Lung microvascular endothelial cell (primary cell): ENCODE measurements at regions not wholly inside any gene's neighbourhood (a gene's known extent, or its start where the extent isn't known, plus 50 kb on each side); places are given as distances from the start of the nearest gene placed in this dataset.

ENCODE experiments used
- DNase-seq, 2 donors: peaks; one replicate each; pipeline versions ENCODE4 v3.0.0 to v3.0.0-alpha.2; 2010; ENCODE audit warnings: low read depth in 2 of 2

DNA sequence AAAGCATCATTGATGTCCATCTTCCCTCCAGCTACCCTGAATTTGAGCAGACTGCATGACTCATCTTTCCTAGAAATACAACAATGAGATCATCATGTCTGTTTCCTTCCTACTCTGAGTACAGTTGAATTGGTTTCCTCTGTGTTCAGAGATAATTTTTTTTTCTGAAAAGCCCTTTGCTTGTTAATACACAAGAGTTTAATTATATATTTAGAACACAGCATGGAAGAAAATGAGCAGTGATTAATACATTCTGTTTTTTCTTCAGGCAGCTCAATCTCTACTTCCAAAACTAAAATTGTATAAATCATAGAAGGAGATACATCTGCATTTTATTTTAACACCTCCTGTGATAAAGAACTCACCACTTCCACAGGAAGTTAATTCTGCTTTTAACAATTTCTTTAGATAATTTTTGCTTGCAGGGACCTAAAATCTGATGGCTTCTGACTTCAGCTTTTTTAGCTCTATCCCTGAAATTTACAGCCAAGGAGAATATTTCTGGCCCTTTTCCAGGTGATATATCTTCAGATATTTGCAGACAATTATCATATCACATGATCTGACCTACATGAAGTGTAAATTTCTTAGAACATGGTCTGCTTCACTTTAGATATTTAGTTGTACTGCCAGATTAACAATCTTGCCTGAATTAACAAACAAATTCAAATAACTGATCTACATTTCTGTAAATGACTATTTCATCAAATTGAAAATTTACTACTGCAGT is 249.0 kb downstream of the TRIB2 start:
- peak; percentile 85 to 88 for DNase-seq

DNA sequence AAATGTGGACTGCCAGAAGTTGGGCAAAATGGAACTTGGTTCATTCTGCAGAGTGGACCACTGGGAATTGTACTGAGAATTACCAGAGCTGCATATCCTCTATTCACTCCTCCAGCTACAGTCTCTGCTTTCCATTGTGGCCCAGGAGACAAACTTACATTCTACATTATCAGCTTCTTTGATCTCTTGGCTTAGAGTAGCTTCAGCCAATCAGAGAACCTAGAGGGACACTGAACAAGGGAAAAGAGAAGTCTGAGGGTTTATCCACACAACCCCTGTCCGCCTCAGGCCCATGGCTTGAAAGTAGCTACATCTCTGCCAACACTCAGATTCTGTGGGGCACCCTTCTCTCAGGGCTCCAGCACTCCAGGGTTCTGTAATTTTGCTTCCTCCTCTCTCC is 251.1 kb downstream of the TRIB2 start:
- no peak for DNase-seq

DNA sequence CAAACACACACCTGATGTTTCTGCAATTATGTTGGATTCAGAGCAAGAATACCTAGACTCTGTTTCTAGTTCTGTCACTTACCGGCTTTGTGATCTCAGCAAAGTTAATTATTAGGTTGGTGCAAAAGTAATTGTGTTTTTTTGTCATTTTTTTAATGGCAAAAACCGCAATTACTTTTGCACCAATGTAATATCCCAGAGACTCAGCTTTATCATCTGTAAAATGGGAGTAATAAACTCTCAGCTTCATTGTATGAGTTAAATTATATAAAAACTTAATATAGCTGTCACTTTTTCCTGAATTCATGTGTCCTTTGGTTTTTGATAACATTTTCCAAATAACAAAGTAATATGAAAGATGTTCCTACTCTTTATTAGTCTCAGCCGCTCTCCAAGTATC is 251.7 kb downstream of the TRIB2 start:
- no peak for DNase-seq

DNA sequence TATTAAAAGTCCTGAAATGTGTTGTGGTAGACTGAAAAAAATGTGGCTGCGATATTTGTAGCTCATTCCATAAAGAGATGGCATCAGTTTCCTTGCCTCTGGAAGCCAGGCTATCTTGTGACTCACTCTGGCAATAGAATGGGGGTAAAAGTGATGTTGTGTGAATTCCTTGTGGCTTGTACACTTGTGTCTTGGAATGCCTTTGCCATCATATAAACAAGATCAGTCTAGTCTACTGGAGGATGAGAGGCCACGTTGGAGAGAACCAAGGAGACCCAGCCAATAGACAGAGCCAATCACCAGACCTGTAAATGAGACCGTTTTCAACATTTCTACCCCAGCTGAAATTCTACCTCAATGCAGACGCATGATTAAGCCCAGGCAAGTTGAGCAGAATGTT is 254.1 kb downstream of the TRIB2 start:
- peak in 1 of 2 donors; percentile 45 for DNase-seq

DNA sequence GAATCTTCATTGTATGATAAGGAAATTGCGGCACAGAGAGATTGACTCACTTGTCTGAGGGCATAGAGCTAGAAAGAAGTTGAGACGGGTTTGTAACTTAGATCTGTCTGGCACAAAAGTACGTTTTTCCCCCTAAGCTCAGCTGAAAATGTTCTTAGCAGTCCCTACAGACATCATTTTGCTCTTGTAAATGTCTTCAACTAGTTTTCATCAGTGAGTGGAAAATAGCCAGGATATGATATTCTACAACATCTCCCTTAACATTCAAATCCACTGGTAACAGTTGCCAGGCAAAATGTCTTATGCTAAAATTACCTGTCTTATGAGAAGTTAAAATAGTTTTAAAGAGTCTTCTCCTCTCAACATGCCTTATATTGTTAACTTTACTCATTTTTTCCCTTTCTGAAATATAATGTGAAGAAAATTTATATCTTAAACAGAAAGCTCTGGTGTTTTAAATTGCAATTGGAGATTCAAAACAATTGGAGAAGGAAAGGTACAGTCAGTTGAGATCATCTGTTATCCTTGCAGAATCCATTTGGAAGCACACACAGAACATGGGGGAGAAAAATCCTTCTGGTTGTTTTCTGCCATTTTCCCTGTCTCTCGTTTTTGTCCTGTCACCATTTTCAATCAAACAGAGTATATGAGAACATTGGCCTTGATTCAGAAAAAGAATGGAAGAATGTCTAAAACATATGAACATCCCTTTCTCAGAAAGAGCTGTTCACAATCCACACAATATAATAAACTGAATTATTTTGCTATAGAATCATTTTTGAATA is 255.0 kb downstream of the TRIB2 start:
- no peak for DNase-seq

DNA sequence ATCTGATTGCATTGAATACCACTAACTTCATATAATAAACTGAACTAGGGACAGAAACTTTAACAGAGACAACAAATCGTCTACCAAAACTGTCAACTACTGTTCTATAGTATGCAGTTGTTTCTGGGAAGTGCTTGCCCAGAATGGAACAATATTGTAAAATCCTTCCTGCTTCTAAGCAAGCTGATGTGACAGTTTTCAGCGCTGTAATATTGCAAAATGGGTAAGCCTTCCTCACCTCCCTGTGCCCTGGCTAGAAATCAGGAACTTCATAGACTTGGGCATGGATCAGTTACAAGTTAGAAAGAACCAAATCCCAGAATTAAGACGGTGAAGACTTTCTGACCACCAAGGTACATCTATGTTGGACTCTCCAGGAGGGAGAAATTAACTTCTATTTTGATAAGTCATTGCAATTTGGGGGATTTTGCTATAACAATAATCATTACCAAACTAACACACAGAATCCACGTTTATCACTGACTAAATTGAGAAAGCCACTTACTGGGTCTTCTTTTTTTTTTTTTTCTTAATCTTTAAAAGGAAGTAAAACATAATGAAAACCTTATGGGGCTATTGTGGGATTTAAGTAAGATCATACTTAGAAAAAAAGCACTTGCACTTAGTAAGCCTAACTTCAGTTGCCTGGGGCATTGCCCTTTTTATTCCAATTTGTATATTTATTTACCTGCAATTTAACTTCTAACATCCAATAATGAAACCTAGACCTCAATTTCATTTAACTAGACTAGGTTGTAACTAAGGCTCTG is 261.5 kb downstream of the TRIB2 start:
- peak in 1 of 2 donors; percentile 53 for DNase-seq

DNA sequence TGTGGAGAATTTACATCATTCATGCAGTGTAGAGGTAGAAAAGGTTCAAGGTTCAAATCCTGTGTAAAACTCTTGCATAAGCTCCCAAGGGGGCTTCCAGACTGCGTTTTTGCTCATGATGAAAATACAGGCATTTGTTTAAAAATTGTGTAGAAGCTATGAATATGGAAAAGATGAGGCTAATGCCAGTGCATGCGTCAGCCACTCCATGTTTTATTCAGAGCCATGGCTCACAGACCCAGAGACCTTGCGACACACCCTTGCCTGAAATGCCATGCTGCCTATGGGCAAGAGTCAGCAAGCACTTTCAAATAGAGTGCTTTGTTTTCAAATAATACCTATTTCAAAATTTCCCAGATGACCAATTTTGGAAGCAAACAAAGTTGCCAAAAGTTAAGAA is 262.3 kb downstream of the TRIB2 start:
- DNase-seq, result no peak

DNA sequence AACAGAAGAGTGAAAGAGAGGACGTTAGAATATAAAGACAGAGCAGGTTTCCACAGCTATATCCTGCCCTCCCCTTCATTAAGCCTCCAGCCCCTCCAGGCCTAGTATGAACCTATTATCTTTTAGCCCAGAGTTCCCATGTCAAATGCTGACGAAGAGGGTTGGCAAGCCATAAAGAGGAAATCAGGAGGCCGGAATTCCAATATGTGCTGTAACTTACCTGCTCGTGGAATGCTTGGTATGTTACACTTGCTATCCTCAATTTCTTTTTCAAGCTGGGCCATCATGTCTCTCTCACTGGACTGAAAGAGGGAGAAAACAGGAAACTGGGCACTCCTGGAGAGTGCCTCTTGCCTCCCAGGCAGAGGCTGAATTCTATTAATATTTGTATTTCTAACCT is 264.1 kb downstream of the TRIB2 start:
- peak; percentile 7 to 92 for DNase-seq

DNA sequence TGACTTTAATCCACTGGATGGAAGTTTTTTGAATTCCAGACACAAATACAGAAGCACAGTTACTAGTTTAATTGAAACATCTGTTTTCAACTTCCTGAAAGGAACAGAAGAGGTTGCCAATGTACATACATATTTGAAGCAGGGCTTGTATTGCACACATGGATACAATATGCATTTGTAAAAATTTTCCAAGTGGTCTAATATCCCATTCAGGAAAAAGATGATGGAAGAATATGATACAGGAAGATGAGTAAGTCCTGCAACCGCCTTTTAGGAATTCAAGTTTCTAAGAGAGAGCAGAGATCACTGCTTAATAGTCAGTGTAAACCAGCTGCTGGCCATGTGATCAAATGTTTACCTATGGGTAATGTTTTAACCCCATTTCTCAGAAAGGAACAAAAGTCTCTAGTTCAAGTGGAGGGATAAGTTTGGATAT is 265.4 kb downstream of the TRIB2 start:
- peak; percentile 88 to 92 for DNase-seq

DNA sequence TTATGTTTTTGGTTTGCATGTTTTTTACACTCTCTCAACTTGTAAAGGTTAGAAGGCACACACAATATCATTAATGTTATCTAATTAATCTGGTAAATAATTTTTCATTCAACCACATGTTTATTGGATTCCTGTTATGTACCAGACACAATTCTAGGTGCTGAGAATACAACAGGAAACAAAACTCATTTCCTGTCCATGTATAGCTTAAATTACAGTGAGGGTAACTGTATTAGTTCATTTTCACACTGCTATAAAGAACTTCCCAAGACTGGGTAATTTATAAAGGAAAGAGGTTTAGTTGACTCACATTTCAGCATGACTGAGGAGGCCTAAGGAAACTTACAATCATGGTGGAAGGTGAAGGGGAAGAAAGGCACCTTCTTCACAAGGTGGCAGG is 270.5 kb downstream of the TRIB2 start:
- DNase-seq, result peak in 1 of 2 donors; percentile 60

DNA sequence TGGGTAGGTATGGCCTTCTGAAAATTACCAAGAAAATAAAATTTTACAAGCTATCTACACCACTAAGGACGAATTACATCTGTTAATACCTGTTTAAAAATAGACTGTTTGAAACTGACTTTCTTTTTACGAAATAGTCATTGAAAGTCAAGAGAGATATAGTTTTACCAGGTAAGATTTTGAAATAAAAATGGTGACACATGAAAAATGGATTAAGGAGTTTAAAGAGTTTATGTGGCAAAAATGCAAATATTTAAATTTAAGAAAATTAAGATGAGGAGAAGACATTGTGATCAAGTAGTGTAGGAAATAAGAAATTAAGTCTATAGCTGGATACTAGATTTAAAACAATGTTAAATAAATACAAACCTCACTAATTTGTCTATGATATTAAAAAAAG is 271.5 kb downstream of the TRIB2 start:
- no peak for DNase-seq

DNA sequence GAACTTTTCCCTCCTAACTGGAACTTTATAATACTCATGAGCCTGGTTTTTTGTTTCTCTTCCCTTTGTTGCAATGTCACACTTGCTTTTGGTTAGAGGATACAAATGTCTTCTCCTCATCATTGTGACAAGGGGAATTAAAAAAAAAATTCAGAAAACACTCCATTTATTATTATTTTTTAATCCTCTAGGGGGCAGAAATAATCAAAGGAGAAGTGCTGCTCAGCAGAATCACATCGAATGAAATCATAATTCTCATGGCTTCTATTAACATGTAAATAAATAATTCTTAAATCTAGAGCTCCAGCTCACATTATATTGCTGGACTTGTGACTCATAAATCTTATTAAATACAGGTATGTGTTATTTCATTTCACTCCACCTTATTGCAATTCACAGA is 273.8 kb downstream of the TRIB2 start:
- peak; percentile 11 to 46 for DNase-seq

DNA sequence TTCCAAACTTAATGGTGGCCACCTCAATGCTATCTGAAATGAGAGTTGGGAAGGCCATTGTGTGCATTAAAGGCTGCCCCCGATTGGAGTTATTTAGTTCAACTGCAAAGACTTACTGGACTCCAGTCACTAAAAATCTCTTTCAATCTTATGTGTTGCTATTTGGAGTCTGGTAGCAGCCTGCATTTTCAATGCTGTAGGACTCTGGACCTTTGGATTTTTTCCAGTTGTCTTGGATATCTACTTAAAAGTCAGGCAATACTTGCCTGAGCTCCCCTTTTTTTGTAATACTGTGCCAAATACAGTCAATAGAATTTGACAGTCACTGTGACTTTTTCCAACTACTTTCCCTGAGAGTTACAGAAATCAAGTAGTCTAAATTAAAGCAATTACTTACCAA is 281.9 kb downstream of the TRIB2 start:
- DNase-seq, result no peak

DNA sequence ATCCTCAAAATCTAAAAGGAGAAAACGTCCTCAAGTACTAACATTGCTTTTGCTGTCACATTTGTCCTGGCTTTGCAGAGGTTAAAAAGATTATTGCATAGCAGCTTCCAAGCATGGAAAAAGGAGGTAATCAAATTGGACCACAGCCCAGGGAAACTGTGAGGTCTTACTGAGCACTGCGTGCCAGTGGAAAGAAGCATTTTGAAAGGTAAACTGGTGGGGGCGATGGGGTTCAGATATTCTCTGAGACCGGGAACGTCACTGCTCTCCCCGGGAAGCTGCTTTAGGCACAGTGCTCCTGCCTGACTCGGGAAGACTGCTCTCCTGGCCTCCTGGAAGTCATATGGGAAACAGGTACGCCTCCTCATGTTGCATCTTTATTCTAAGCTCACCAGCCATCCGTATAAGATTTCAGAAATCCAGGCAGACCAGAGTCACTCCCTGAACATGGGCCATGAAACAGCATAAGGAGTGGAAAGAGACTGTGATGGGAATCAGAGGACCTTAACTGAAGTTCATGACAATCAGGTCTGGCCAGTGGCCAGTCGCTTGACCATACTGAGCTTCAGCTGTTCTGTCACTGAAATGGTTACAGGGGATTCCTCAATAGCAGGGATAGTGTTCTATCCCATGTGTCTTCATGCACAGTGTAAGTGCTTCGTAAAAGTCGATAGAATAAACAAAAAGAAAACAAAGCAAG is 284.1 kb downstream of the TRIB2 start:
- DNase-seq, result peak; percentile 75 to 90

DNA sequence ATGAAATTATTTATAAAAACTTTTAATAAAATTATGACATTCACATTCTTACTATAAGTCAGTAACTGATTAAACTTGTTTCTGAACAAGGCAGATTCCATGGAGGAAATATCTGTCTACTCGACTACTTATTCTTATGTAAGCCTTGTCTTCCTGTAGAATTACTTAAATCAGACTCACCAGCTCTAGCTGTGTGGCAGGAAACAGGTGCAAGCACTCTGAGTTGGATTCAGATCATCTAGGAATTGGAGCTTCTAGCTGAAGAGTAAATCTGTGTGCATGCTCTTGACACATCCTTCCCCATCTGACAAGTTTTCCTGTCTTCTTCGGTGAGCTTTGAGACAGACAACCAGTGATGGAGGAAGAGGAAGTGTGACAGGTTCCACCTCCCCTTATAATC is 284.7 kb downstream of the TRIB2 start:
- DNase-seq, result peak; percentile 28 to 92

DNA sequence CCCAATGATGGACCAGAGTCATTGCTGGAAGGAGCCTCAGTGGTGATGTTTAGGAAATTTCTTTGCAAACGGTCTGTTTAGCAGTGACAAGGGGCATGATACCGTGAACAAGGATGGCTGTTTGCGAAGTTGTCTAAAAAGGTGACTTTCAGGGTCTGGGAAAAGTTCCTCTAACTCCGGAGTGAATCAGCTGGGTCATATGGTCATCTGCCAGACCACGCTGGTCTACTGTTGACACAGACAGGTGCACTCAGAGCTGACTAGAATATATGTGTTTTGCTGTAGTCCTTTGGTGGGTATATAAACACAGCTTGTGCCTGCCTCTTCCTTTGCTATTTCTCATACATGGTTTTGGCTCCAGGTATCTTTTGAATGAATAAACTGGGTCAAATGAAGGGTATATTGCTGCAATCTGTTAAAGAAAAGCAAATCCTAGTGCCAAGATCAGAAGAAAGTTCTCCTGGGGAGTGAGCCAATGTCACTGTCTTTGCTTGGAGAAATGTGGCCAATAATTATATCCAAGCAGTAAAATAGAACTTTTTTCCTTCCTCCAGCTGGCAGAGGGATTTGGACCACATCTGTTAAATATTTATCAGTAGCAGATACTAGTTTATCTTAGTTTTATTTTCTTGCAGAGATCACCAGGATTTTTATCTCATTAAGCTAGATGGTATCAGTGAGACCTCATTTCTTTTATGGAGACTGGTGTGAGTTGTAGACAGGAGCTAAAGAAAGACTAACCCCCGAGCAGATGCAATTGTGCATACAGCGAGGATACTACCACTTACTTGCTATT is 286.0 kb downstream of the TRIB2 start:
- DNase-seq, result peak; percentile 69 to 81

DNA sequence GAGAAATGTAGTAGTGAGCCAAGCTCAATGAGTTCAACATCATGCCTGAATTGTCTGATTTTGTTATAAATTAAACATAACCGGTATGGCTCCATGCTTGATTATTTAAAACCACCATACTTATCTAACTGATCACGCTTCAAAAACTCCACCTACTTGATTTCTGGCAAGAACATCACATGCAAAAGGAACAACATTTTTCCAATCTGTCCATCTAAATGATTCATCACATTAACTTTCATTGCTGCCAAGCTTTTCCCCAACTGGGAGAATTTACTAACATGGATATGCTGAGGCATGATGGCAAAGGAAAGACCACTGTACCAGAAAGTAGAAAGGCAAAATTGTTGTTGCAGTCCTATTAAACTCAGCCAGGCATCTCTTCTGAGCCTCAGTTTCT is 286.8 kb downstream of the TRIB2 start:
- peak; percentile 18 to 45 for DNase-seq

DNA sequence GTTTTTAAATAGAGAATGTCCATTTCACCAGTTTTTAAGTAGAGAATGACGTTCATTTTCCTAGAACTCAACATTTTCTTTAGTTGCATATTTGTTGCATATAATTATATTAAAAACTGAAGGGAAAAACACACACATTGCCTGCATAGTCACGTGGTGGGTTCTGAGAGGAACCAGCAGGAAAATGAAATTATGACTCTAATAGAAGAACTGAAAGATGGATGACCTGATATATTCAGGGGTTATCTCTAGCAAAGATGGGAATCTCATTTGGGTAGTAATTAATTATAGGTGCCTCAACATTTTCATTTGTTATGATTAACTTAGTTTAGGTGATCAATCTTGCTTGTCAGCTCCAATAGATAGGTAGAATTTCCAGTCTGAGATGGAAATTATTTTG is 288.3 kb downstream of the TRIB2 start:
- DNase-seq, result no peak

DNA sequence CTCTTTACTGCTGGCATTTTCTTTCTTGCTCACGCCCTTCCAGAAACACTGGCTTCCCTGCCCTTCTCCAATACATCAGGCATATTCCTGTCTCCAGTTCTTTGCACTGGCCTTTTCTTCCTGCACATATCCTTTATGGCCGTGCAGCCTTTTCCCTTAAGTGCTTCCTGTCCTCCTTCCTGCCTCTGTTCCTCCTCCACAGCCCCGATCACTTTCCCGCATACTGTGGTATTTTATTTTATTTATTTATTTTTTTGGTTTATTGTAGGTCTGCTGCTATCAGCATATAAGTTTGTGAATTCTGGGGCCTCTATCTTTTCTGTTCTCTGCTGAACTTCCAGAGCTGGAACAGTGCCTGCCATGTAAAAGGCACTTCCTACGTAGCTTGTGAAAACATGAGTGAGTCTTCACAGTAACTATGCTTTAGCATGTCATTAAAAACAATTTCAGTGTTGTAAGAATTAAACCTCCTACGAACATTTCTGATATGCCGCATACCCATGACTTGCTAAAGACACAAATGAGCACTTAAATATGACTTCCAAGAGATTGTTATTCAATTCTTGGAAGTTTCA is 289.1 kb downstream of the TRIB2 start:
- DNase-seq, result peak; percentile 51 to 62

DNA sequence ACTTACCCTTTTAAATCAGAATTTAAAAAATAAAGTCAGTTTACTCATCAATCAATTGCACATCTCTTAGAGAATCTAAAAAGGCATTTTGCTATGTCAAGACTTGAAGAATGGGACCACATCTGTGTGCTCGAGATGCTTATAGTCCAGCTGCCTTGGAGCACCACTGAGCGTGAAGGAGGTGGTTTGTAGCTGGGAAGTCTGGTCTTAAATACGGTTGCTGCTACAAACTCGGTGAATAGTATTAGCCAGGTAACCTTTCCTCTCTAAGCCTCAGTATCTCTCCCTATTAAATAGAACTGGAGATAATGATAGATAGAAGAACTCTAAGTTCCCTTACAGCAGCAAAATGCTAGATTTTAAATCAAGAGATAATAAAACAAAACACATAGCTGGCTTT is 289.7 kb downstream of the TRIB2 start:
- peak; percentile 17 to 21 for DNase-seq
